ENCODE measurements at regions not wholly inside any gene's neighbourhood (a gene's known extent, or its start where the extent isn't known, plus 50 kb on each side); places are given as distances from the start of the nearest gene placed in this dataset.

DNA sequence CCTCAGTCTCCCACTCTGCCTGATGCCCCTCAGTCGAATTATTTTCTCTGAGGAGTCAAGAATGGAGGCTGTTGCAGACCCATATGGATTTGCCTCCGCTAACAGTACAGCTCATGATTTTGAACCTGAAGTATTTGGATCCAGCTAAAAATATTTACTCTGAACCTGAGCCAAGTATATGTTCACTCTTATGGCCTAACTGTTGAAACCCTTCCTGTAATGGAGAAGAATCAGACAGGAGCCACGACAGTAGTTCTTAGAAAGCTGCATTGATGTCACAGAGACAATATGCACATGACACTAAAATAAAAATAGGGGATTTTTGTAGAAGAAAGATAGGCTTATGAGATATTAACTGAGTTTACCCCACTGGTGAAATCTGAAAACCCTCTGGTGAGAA, 1128.3 kb upstream of the FLRT2 start:
- 18% methylated on average over 3 of the region's 3 CpGs for WGBS (ENCODE audit: missing lambda C conversion rate)
- no peak for FAIRE-seq

DNA sequence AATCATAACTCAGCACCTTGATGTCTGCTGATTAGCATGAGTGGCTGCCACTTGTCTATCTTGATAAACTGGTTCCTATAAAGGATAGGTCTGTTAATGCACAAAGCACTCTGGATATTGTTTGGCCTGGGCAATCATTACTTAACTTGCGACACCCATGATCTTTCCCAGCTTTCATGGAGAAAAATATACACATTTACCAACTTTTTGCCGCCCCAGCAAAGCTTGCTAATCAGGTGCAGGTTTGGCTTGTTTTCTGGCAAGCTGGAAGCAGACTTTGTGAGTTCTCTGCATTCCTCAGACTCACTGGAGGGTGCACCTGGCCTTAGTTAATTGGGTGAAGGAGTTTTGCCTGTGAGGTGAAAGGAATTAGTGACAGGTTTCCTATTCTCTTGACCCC, 1126.4 kb upstream of the FLRT2 start:
- Histone ChIP-seq H3K27ac (no peak overlapping the region), H3K9me3 (no peaks in the 10 kb centered on the region), H3K4me3 (no peak overlapping the region), H3K4me1 (no peaks in the 10 kb centered on the region), H3K4me2 (no peak overlapping the region)
- FAIRE-seq (no peak), DNase-seq (ENCODE audit: low read depth in 1 of 2, low spot score in 1 of 2) (no peak), ATAC-seq (no peak)
- TF ChIP-seq NPAS2 (CRISPR knock-in tag; IDR thresholded peaks at IDR 0.05; ENCODE audit: borderline replicate concordance), result no peak
- no peak for TF ChIP-seq EHF (CRISPR knock-in tag; IDR thresholded peaks at IDR 0.05)
- no peak for TF ChIP-seq NR3C1 (IDR thresholded peaks at IDR 0.05)
- no peak for TF ChIP-seq EP300 (IDR thresholded peaks at IDR 0.05)
- POLR2A ChIA-PET, result no interaction called here
- CTCF ChIA-PET, result no interaction called here
- WGBS (ENCODE audit: missing lambda C conversion rate), result 0% methylated on average over 2 of the region's 2 CpGs

More for the DNA sequence above, 1128.3 kb upstream of the FLRT2 start:
- H3K27ac ChIP-seq, result no peak overlapping the region
- no peak overlapping the region for H3K4me2 ChIP-seq
- DNase-seq (ENCODE audit: low read depth in 1 of 2, low spot score in 1 of 2), result no peak
- H3K4me3 ChIP-seq, result no peak overlapping the region
- no peak for ATAC-seq
- no peaks in the 10 kb centered on the region for H3K4me1 ChIP-seq
- POLR2A ChIA-PET, result no interaction called here
- no peaks in the 10 kb centered on the region for H3K9me3 ChIP-seq
- TF ChIP-seq ZNF302 (CRISPR knock-in tag; IDR thresholded peaks at IDR 0.05), result no peak
- TF ChIP-seq, protein P1, sequence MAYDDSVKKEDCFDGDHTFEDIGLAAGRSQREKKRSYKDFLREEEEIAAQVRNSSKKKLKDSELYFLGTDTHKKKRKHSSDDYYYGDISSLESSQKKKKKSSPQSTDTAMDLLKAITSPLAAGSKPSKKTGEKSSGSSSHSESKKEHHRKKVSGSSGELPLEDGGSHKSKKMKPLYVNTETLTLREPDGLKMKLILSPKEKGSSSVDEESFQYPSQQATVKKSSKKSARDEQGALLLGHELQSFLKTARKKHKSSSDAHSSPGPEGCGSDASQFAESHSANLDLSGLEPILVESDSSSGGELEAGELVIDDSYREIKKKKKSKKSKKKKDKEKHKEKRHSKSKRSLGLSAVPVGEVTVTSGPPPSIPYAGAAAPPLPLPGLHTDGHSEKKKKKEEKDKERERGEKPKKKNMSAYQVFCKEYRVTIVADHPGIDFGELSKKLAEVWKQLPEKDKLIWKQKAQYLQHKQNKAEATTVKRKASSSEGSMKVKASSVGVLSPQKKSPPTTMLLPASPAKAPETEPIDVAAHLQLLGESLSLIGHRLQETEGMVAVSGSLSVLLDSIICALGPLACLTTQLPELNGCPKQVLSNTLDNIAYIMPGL (CRISPR knock-in tag; IDR thresholded peaks at IDR 0.05; ENCODE audit: borderline replicate concordance), result no peak
- TF ChIP-seq, protein P2, sequence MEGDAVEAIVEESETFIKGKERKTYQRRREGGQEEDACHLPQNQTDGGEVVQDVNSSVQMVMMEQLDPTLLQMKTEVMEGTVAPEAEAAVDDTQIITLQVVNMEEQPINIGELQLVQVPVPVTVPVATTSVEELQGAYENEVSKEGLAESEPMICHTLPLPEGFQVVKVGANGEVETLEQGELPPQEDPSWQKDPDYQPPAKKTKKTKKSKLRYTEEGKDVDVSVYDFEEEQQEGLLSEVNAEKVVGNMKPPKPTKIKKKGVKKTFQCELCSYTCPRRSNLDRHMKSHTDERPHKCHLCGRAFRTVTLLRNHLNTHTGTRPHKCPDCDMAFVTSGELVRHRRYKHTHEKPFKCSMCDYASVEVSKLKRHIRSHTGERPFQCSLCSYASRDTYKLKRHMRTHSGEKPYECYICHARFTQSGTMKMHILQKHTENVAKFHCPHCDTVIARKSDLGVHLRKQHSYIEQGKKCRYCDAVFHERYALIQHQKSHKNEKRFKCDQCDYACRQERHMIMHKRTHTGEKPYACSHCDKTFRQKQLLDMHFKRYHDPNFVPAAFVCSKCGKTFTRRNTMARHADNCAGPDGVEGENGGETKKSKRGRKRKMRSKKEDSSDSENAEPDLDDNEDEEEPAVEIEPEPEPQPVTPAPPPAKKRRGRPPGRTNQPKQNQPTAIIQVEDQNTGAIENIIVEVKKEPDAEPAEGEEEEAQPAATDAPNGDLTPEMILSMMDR (IDR thresholded peaks at IDR 0.05), result no peak
- TF ChIP-seq, protein P3, sequence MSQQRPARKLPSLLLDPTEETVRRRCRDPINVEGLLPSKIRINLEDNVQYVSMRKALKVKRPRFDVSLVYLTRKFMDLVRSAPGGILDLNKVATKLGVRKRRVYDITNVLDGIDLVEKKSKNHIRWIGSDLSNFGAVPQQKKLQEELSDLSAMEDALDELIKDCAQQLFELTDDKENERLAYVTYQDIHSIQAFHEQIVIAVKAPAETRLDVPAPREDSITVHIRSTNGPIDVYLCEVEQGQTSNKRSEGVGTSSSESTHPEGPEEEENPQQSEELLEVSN (IDR thresholded peaks at IDR 0.05; ENCODE audit: borderline replicate concordance, low read depth), result no peak
- no peak for TF ChIP-seq BHLHE40 (IDR thresholded peaks at IDR 0.05; ENCODE audit: low read depth, low read length)
- TF ChIP-seq CHD2 (IDR thresholded peaks at IDR 0.05; ENCODE audit: low read length, partially characterized antibody), result no peak
- TF ChIP-seq TFCP2L1 (CRISPR knock-in tag; IDR thresholded peaks at IDR 0.05), result no peak
- TF ChIP-seq, protein P4, sequence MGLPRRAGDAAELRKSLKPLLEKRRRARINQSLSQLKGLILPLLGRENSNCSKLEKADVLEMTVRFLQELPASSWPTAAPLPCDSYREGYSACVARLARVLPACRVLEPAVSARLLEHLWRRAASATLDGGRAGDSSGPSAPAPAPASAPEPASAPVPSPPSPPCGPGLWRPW (IDR thresholded peaks at IDR 0.05), result no peak
- no peak for TF ChIP-seq SMC3 (IDR thresholded peaks at IDR 0.05)
- no peak for TF ChIP-seq TP53 (CRISPR knock-in tag; IDR thresholded peaks at IDR 0.05)
- no peak for TF ChIP-seq EHF (CRISPR knock-in tag; IDR thresholded peaks at IDR 0.05)
- no peak for TF ChIP-seq FOXS1 (CRISPR knock-in tag; IDR thresholded peaks at IDR 0.05)
- no peak for TF ChIP-seq RFX5 (IDR thresholded peaks at IDR 0.05)
- TF ChIP-seq NFE2L2 (conservative IDR thresholded peaks at IDR 0.05; ENCODE audit: low read length), result no peak
- no peak for TF ChIP-seq FOSL2 (IDR thresholded peaks at IDR 0.05)
- no peak for TF ChIP-seq FOSL2 (CRISPR knock-in tag; IDR thresholded peaks at IDR 0.05)
- TF ChIP-seq SREBF2 (IDR thresholded peaks at IDR 0.05), result no peak
- no peak for TF ChIP-seq ESRRA (IDR thresholded peaks at IDR 0.05; ENCODE audit: borderline replicate concordance, low read length)
- TF ChIP-seq EHMT2 (IDR thresholded peaks at IDR 0.05; ENCODE audit: low read depth), result no peak
- CTCF ChIA-PET, result no interaction called here

DNA sequence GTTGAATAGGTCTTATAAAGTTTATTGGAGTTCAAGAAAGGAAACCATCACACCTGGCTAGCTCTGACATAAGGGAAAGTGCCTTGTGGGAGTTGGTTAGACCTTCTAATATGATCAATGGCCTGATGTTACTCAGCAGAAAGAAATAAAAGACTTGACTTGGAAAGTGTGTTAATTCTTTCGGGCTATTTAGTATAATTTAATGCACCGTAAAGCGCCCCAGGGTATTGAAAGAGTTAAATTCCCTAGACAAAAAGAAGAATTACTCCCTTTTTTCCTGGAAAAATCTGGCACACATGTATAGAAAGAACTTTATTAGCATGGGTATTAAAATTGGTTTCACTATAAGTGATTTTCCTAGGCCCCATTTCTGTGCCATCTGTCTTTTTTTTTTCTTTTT, 1125.7 kb upstream of the FLRT2 start:
- DNase-seq (ENCODE audit: low read depth in 1 of 2, low spot score in 1 of 2) (no peak), FAIRE-seq (no peak), ATAC-seq (no peak)
- no peak overlapping the region for H3K27ac ChIP-seq
- ChIA-PET POLR2A (no interaction called here), CTCF (no interaction called here)
- no peak overlapping the region for H3K4me2 ChIP-seq
- WGBS (ENCODE audit: missing lambda C conversion rate), result 53% methylated on average over 3 of the region's 3 CpGs
- H3K4me1 ChIP-seq, result no peaks in the 10 kb centered on the region
- H3K4me3 ChIP-seq, result no peak overlapping the region
- no peaks in the 10 kb centered on the region for H3K9me3 ChIP-seq
- TF ChIP-seq MYC (IDR thresholded peaks at IDR 0.05; ENCODE audit: borderline replicate concordance, low read length) (no peak), POLR2A (IDR thresholded peaks at IDR 0.05; ENCODE audit: low read length) (no peak), HDAC2 (IDR thresholded peaks at IDR 0.05) (no peak), TFCP2L1 (CRISPR knock-in tag; IDR thresholded peaks at IDR 0.05) (no peak), CBX2 (IDR thresholded peaks at IDR 0.05; ENCODE audit: borderline replicate concordance, low read depth) (no peak), MAFK (IDR thresholded peaks at IDR 0.05; ENCODE audit: partially characterized antibody) (no peak), ZNF302 (CRISPR knock-in tag; IDR thresholded peaks at IDR 0.05) (no peak), HOXA7 (CRISPR knock-in tag; IDR thresholded peaks at IDR 0.05) (no peak), RFX5 (IDR thresholded peaks at IDR 0.05) (no peak), FOXS1 (CRISPR knock-in tag; IDR thresholded peaks at IDR 0.05) (no peak)
- TF ChIP-seq, protein P5, sequence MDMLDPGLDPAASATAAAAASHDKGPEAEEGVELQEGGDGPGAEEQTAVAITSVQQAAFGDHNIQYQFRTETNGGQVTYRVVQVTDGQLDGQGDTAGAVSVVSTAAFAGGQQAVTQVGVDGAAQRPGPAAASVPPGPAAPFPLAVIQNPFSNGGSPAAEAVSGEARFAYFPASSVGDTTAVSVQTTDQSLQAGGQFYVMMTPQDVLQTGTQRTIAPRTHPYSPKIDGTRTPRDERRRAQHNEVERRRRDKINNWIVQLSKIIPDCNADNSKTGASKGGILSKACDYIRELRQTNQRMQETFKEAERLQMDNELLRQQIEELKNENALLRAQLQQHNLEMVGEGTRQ (IDR thresholded peaks at IDR 0.05), result no peak
- TF ChIP-seq, protein P3 (IDR thresholded peaks at IDR 0.05; ENCODE audit: borderline replicate concordance, low read depth), result no peak
- TF ChIP-seq, protein P4 (IDR thresholded peaks at IDR 0.05), result no peak
- TF ChIP-seq, protein P6, sequence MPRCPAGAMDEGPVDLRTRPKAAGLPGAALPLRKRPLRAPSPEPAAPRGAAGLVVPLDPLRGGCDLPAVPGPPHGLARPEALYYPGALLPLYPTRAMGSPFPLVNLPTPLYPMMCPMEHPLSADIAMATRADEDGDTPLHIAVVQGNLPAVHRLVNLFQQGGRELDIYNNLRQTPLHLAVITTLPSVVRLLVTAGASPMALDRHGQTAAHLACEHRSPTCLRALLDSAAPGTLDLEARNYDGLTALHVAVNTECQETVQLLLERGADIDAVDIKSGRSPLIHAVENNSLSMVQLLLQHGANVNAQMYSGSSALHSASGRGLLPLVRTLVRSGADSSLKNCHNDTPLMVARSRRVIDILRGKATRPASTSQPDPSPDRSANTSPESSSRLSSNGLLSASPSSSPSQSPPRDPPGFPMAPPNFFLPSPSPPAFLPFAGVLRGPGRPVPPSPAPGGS (IDR thresholded peaks at IDR 0.05), result no peak
